DOHH2 (cell line): ENCODE measurements at regions not wholly inside any gene's neighbourhood (a gene's known extent, or its start where the extent isn't known, plus 50 kb on each side); places are given as distances from the start of the nearest gene placed in this dataset.

Source experiments
- EZH2phosphoT487 ChIP-seq: fragments of 200-600 bp; sonication (generic); IDR thresholded peaks from 2 replicates; pipeline ENCODE4 v1.6.1; 2017; ENCODE audit warnings: borderline replicate concordance, mild to moderate bottlenecking, antibody characterized with exemption, low read length, moderate library complexity, mixed read lengths
- TF ChIP-seq, protein P1 (sequence below): fragments of 200-600 bp; sonication (generic); IDR thresholded peaks from one replicate; pipeline ENCODE4 v1.5.1; 2014; ENCODE audit warnings: antibody characterized with exemption, mild to moderate bottlenecking, low read depth, low read length; ENCODE audit not compliant: poor library complexity, severe bottlenecking

DNA sequence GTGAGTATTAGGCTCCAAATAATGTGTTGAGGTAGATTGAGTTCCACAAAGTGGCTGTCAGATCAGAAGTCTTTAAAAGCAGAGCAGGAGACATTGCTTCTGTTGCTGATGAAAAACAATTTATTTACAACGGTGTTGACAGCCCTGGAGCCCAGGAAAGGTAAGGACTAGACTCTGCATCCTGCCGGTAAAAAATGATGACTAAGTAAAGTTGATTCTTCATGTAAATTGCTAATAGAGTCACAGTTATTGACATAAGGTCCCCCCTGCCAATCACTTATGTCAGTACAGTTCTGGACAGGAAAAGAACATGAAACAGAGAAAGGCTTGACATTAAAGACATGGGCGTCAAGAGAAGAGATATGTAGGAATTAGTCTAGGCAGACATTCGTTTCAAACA lies 552.5 kb downstream of the HTR1A start:
- TF ChIP-seq, protein P1, sequence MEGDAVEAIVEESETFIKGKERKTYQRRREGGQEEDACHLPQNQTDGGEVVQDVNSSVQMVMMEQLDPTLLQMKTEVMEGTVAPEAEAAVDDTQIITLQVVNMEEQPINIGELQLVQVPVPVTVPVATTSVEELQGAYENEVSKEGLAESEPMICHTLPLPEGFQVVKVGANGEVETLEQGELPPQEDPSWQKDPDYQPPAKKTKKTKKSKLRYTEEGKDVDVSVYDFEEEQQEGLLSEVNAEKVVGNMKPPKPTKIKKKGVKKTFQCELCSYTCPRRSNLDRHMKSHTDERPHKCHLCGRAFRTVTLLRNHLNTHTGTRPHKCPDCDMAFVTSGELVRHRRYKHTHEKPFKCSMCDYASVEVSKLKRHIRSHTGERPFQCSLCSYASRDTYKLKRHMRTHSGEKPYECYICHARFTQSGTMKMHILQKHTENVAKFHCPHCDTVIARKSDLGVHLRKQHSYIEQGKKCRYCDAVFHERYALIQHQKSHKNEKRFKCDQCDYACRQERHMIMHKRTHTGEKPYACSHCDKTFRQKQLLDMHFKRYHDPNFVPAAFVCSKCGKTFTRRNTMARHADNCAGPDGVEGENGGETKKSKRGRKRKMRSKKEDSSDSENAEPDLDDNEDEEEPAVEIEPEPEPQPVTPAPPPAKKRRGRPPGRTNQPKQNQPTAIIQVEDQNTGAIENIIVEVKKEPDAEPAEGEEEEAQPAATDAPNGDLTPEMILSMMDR, result no peak
- no peak for TF ChIP-seq EZH2phosphoT487
